ENCODE measurements at regions not wholly inside any gene's neighbourhood (a gene's known extent, or its start where the extent isn't known, plus 50 kb on each side); places are given as distances from the start of the nearest gene placed in this dataset.

- no peak for DNase-seq
These were observed 388.7 kb downstream of the FAT4 start for GRCh38 chr4:125703443-125703842.

GRCh38 chr4:125704726-125705125, 390.0 kb downstream of the FAT4 start:
- no peak for DNase-seq

- no peak for DNase-seq
These were observed 390.9 kb downstream of the FAT4 start for GRCh38 chr4:125705681-125706080.

GRCh38 chr4:125707397-125707796, 392.6 kb downstream of the FAT4 start:
- no peak for DNase-seq

- no peak for DNase-seq
These were observed 396.0 kb downstream of the FAT4 start for GRCh38 chr4:125710766-125711165.

- DNase-seq: no peak
These were observed 399.3 kb downstream of the FAT4 start for GRCh38 chr4:125714049-125714448.

GRCh38 chr4:125714845-125715244, 400.1 kb downstream of the FAT4 start:
- no peak for DNase-seq

- no peak for DNase-seq
These were observed 405.2 kb downstream of the FAT4 start for GRCh38 chr4:125719987-125720386.

GRCh38 chr4:125722009-125722408, 407.3 kb downstream of the FAT4 start:
- no peak for DNase-seq

- no peak for DNase-seq
These were observed 411.3 kb downstream of the FAT4 start for GRCh38 chr4:125725957-125726525.

GRCh38 chr4:125727931-125728330, 413.2 kb downstream of the FAT4 start:
- DNase-seq: no peak

GRCh38 chr4:125728568-125728967, 413.8 kb downstream of the FAT4 start:
- no peak for DNase-seq

GRCh38 chr4:125729171-125729570, 414.4 kb downstream of the FAT4 start:
- DNase-seq: no peak

- no peak for DNase-seq
These were observed 417.9 kb downstream of the FAT4 start for GRCh38 chr4:125732632-125733031.

- no peak for DNase-seq
These were observed 419.7 kb downstream of the FAT4 start for GRCh38 chr4:125734504-125734903.

- no peak for DNase-seq
These were observed 420.3 kb downstream of the FAT4 start for GRCh38 chr4:125735102-125735501.

GRCh38 chr4:125736057-125736456, 421.3 kb downstream of the FAT4 start:
- no peak for DNase-seq

GRCh38 chr4:125739760-125740159, 425.0 kb downstream of the FAT4 start:
- no peak for DNase-seq

GRCh38 chr4:125741825-125742452, 427.2 kb downstream of the FAT4 start:
- DNase-seq: no peak

- no peak for DNase-seq
These were observed 430.2 kb downstream of the FAT4 start for GRCh38 chr4:125744891-125745364.

GRCh38 chr4:125749354-125749753, 434.6 kb downstream of the FAT4 start:
- no peak for DNase-seq

GRCh38 chr4:125750399-125750798, 435.6 kb downstream of the FAT4 start:
- DNase-seq: no peak

GRCh38 chr4:125750828-125751466, 436.2 kb downstream of the FAT4 start:
- no peak for DNase-seq

GRCh38 chr4:125758438-125758837, 443.7 kb downstream of the FAT4 start:
- no peak for DNase-seq

Measured in 8988T (cell line).